NCI-H2171 treated with DMSO at 0.1 percent for 48 hours (cell line): ENCODE measurements at regions not wholly inside any gene's neighbourhood (a gene's known extent, or its start where the extent isn't known, plus 50 kb on each side); places are given as distances from the start of the nearest gene placed in this dataset.
A peak's percentile ranks its signal among the peaks of the same experiment; 100 is the strongest.

Source experiments
- DNase-seq: peaks from one replicate; lab custom pipeline; 2025; lab: John Stamatoyannopoulos, UW

DNA sequence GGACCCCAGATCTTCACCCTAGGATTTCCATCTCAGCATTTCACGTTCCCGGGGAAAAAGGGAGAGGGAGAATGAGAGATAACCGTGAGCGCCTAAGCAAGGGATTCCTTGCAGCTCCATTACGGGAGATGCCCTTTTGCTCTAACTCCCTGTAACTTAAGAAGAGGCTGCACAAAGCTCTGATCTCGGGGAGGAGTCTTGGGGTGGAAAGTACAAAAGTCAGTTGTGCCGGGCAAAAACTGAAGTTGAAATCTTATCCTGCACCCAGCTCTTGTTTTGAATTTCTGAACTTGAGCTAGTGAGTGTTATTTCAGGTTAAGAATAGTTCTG, 256.4 kb upstream of the SOX21 start:
- no peak for DNase-seq

DNA sequence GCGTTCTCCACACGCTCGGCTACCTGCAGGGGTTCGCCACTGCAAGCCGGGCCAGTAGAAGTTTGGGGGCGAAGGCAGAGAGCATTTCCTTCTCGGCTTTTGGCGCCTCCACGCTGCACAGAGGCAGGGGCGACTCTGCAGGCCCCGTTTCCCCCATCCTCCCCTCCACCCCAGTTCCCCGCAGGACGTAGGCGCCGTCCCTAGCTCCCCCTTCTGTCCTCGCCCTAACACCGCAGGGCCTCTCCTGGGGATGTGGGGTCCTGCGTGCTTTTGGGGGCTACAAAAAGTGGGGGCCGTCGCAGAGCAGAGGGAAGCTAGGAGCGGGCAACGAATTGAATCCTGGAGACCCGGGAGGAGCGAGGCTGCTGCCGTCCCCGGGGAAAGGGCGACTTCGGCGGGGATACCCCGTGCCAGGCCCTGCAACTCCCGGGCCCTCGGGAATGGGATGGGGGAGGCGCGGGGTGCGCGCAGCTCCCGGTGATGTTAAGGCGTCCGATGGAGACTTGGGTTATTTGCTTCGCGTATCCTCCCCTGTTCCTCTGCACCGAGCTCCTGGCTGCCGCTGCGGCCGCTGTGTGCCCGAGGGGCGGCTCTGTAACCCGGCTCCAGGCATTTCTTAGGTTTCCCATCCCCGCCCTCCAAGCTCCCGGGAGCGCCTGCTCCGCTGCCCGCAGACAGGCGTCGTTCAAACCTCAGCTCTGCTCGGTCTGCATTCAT, 255.9 kb upstream of the SOX21 start:
- no peak for DNase-seq

GRCh38 chr13:94967183-94968039, 255.1 kb upstream of the SOX21 start:
- peak; percentile 32 for DNase-seq

- DNase-seq = no peak
These were observed 254.1 kb upstream of the SOX21 start for GRCh38 chr13:94966422-94966955.

DNA sequence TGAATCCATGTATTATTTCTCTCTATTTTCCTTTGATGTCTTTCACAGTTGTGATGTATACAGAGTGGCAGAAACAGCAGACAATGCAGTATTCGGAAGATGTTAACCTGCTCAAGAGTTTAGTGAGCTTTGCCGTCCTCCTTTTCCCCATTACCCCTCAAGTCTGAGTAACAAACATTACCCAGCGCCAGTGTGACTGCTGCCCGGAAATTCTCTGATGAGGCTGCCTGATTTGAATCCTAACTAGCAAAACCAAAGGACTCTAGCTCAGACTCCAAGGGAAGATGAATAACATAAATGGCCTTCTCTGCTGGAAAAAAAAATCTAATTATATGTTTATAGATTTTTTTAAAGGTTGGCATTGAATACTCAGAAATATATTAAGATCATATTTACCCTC, 247.3 kb upstream of the SOX21 start:
- no peak for DNase-seq

DNA sequence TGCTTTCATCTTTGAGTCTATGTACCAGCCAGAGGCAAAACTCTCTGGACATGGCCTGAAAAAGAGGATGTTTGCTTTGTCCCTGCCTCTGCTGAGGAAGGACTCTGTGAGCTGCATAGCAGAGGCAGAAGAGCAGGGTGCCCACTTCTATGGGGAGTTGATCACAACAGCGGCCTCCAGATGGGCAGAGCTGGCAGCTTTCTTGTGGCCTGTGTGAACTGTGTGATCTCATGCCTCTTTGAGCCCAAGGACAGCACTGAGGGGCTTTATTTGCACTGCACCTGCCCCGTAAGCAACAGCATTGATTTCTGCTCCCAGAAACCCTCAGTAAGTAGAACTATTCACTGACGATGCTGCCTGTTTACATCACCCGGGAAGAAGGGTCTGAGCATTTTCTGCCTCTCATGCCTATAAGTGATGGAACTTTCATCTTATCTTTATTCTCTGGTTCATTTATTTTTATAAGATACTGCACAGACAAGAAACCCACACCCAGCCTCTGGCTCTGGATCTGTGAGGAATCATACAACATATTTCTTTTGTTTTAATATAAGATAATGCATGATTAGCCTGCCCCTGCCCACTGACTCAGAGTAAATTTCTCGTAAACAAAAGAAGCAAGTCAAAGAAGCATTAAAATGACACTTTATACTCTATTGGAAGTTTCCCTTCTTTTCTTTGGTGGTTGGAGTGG, 244.2 kb upstream of the SOX21 start:
- no peak for DNase-seq

DNA sequence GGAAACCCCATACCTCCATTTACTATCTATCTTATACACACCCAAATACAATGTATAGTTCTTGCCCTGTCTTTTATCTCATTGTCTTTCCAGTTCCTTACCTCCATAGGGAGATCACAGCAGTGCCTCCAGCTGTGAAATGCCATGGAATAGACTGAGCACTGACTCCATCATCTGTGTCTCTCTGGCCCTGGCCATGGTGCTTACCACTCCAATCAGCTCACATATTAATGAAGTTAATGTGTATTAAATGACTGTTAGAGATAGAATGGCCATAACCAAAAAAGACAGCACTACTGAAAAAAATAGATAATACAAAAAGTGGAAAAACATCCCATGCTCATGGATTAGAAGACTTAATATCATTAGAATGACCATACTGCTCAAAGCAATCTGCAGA, 240.4 kb upstream of the SOX21 start:
- DNase-seq = no peak

GRCh38 chr13:94950303-94950702, 238.0 kb upstream of the SOX21 start:
- no peak for DNase-seq

GRCh38 chr13:94947965-94948371, 235.6 kb upstream of the SOX21 start:
- no peak for DNase-seq

GRCh38 chr13:94947392-94947791, 235.0 kb upstream of the SOX21 start:
- no peak for DNase-seq

GRCh38 chr13:94946039-94946438, 233.7 kb upstream of the SOX21 start:
- no peak for DNase-seq

DNA sequence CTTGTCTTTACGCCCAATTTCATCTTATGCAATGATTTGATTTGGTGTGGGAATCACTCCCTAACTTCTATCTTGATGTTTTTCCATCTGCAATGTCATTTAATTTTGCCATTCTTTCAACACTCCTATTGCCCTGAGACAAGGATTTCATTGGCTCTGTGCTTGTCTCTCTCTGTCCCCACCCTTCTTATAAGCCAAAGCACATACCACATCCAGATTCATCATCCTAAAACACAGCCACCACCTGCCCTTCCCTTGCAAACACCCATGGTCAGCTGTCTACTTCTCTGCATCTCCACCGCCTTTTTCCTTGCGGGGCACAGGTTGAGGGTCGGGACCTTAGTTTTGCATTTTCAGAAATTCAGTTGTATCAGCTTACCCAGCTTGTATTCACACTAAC, 225.8 kb upstream of the SOX21 start:
- DNase-seq = no peak

DNA sequence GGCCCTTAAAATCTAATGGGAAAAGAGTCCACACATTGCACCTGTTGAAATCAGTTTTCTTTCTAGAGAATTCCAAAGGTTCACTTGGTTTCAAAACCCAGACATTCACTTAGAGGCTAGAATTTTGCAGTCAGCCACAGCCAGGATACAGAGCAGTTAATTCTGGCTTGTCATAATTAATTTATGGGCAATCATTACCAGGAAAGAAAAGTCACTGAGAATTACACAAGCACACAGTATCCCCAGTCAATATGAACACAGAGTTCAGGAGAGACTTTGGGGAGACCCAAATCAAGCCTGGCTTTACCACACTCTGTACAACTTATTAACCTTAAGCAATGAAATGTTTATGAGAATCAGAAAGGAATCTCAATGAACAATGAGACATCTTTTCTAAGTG, 224.3 kb upstream of the SOX21 start:
- no peak for DNase-seq

- no peak for DNase-seq
These were observed 221.6 kb upstream of the SOX21 start for GRCh38 chr13:94933936-94934335.

- DNase-seq = no peak
These were observed 220.9 kb upstream of the SOX21 start for GRCh38 chr13:94933230-94933751.

DNA sequence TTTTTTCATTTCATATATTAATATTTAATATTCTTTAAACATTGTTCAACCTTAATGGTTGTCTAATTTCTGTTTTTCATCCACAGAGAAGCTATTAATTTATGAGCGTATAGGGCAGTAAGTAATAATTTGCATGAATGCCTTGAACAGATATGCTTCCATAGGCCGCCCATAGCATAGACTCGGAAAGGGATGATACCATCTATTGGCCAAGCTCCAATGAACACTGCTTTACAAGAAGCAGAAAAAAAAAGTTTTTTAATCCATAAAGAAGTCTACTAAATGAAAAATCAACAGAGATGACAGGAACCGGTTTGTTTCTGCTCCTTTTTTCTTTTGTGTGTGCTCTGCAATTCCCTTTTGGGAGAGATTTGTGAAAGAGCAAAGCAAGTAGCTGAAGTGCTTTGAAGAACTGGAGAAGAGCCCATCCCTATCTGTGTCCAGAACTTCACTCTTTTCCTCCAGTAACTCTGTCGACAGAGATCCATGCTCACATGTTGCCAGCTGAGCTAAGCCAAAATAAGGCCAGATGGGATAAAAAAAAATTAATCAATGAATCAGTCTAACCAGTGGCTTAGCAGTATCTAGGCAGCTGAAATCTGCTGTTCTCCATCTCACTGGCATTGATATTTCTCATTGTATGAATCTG, 215.9 kb upstream of the SOX21 start:
- no peak for DNase-seq

- DNase-seq = no peak
These were observed 212.9 kb upstream of the SOX21 start for GRCh38 chr13:94925263-94925662.

- DNase-seq = no peak
These were observed 208.8 kb upstream of the SOX21 start for GRCh38 chr13:94921181-94921580.

DNA sequence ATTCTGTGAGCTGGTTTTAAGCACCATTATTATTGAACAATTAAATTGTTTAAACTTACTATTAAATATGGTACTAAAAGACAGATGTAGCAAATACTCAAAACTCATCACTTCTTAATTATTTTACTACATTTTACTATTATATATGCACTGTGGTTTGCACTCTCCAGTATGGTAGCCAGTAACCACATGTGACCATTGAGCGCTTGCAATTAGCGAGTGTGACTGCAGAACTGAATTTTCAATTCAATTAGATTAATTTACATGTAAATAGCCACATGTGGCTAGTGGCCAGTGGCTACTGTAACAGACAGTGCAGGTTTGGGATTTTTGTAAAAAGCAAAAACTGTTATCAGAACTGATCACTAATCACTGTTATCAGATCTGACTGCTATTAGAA, 208.2 kb upstream of the SOX21 start:
- no peak for DNase-seq

GRCh38 chr13:94917824-94918223, 205.5 kb upstream of the SOX21 start:
- DNase-seq = no peak

DNA sequence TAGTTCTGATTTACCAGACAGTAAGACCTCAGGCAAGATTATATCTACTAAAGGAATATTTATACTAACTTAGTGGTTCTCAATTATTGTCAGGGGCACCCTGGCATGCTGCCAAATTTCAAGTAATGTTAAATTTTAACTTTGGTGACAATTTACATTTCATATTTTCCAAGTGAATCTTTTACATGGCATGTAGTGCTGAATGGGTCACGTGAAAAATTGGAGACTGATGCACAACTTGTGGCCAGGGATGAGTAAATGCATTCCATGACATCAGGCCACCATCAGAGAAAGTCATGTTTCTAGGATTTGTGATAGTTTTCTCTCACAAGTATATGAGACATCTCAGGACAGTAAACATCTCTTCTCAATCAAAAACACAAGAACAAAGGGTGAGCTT, 202.6 kb upstream of the SOX21 start:
- DNase-seq = no peak

- no peak for DNase-seq
These were observed 194.3 kb upstream of the SOX21 start for GRCh38 chr13:94906605-94907004.
